ENCODE measurements at regions not wholly inside any gene's neighbourhood (a gene's known extent, or its start where the extent isn't known, plus 50 kb on each side); places are given as distances from the start of the nearest gene placed in this dataset.

DNA sequence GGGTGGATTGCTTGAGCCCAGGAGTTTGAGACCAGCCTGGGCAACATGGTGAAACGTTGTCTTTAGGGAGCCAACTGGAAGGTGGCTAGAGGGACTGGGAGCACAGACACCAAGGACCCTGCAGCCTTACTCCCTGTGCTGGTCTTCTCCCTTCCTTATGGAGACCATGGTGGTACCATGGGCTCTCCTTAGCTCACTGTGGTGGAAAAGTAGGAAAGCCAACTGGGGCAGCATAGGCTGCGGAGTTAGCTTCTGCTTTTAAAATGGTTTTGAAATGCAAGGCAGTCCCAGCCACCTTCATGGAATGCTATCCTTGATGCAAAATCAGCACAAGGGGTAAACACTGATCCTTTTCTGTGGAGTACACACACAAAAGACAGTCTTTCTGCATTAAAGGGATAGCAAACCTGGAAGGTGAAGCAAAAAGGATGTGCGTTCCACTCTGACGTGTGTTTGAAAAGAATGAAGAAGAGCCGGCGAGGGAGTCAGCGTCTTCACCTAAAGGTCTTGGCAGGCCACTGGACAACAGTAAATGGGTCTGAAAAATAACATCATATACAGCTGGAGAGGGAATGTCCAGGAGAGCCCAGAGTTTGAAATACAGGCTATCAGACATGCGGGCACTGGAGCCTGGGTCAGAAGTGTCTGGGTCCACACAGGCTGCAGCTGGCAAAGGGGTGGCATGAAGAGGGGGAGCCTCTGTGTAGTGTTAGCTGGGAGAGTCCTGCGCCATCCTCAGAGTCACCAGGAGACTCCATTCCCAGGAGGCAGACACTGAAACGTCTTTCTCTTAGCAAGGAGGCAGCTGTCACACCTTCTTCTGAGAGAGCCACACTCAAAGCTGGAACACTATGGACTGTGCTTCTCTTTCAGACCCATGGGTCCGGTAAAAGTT is 58.5 kb downstream of the GPR6 start:
- Histone ChIP-seq H3K4me3 (no peak overlapping the region), H3K36me3 (no peaks in the 10 kb centered on the region), H3K4me1 (peaks cover 0 to 11% (median 5%) of the 10 kb centered on the region in 9 donors), H3K9me3 (no peaks in the 10 kb centered on the region), H3K27me3 (peaks cover 0 to 4% (median 0%) of the 10 kb centered on the region in 7 donors), H3K27ac (no peak overlapping the region)
- no peak for TF ChIP-seq CTCF (IDR thresholded peaks at IDR 0.05)
- ATAC-seq (no peak), DNase-seq (no peak)
- intact Hi-C loops (cut with DNase I), result loop anchor here in 5 of 10 donors (5.0 kb wide), 3 partner anchors 329 to 509 kb away; no protein-coding TSS in a partner anchor
- 85 to 90% methylated on average over 11 of the region's 11 CpGs for WGBS, 2 donors

DNA sequence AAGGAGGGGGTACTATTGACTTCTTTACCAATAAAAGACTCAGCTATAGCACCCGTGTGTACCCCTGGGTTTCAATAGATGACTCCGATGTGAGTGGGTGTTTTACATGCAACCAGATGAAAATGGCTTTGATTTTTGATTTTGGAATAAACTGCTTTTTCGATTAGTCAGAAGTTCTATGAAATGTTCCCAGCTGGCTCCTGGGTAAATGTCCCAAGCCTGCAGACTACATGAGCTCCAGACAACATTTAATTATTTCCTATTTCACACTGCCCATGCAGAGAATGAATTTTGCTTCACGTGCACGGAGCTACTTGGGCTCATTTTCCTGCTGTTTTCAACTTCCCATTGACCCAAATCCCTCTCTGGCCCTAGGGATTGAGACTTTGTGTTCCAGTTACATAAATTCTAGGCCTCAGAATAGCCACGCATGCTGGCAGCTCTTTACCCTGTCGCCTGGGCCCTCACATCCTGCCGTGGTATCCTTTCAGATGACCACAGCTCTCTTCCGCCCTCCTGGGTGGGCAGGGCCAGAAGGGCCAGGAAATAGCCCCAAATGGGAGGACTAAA is 59.7 kb downstream of the GPR6 start:
- TF ChIP-seq CTCF (IDR thresholded peaks at IDR 0.05), result no peak
- Histone ChIP-seq H3K27me3 (peaks cover 0 to 4% (median 0%) of the 10 kb centered on the region in 7 donors), H3K9me3 (no peaks in the 10 kb centered on the region), H3K4me1 (peaks cover 0 to 11% (median 5%) of the 10 kb centered on the region in 9 donors), H3K4me3 (no peak overlapping the region), H3K36me3 (no peaks in the 10 kb centered on the region), H3K27ac (no peak overlapping the region)
- ATAC-seq (no peak), DNase-seq (no peak)
- intact Hi-C loops (cut with DNase I), result loop anchor here in 7 of 10 donors (2.0 to 5.0 kb wide), 4 partner anchors 331 to 511 kb away; no protein-coding TSS in a partner anchor
- WGBS, 2 donors, result 74 to 78% methylated on average over 9 of the region's 9 CpGs

GRCh38 chr6:110039364-110039980 is 61.4 kb downstream of the GPR6 start:
- peak overlapping the region in 7 of 10 donors; percentile 4 to 48 (median 28) for H3K4me3 ChIP-seq
- peak overlapping the region in 1 of 10 donors; percentile 76 for H3K27ac ChIP-seq
- peaks cover 0 to 4% (median 0%) of the 10 kb centered on the region in 7 donors for H3K27me3 ChIP-seq
- peak; percentile 82 to 83 for DNase-seq
- no peaks in the 10 kb centered on the region for H3K36me3 ChIP-seq
- H3K4me1 ChIP-seq, result peaks cover 0 to 15% (median 5%) of the 10 kb centered on the region in 9 donors
- intact Hi-C loops (cut with DNase I), result loop anchor here (1.0 to 5.0 kb wide), 5 partner anchors 332 to 512 kb away; no protein-coding TSS in a partner anchor
- 11 to 12% methylated on average over 7 of the region's 7 CpGs for WGBS, 2 donors
- peak; percentile 73 to 96 (median 90) for TF ChIP-seq CTCF (IDR thresholded peaks at IDR 0.05)
- H3K9me3 ChIP-seq, result no peaks in the 10 kb centered on the region
- peak; percentile 84 to 95 (median 92) for ATAC-seq

GRCh38 chr6:110039981-110040383 is 61.9 kb downstream of the GPR6 start:
- Histone ChIP-seq H3K4me3 (peak overlapping the region in 7 of 10 donors; percentile 4 to 48 (median 28)), H3K27me3 (peaks cover 0 to 4% (median 0%) of the 10 kb centered on the region in 7 donors), H3K36me3 (no peaks in the 10 kb centered on the region), H3K9me3 (no peaks in the 10 kb centered on the region), H3K27ac (peak overlapping the region in 1 of 10 donors; percentile 76), H3K4me1 (peaks cover 0 to 15% (median 5%) of the 10 kb centered on the region in 9 donors)
- peak in 4 of 9 donors; percentile 24 to 45 (median 26) for TF ChIP-seq CTCF (IDR thresholded peaks at IDR 0.05)
- intact Hi-C loops (cut with DNase I), result loop anchor here (1.0 to 10.0 kb wide), 8 partner anchors 333 to 515 kb away; no protein-coding TSS in a partner anchor
- ATAC-seq, result peak; percentile 38 to 58 (median 52)
- DNase-seq, result no peak
- WGBS, 2 donors, result 13 to 26% methylated on average over 15 of the region's 15 CpGs
